Right atrium auricular region (tissue), 2 donors: ENCODE measurements at regions not wholly inside any gene's neighbourhood (a gene's known extent, or its start where the extent isn't known, plus 50 kb on each side); places are given as distances from the start of the nearest gene placed in this dataset.

Experiments
- DNase-seq: peaks from one replicate; pipeline ENCODE4 v3.0.0-alpha.2; 2019; ENCODE audit warnings: low spot score
- H3K27ac ChIP-seq, 2 donors: fragments of 200-600 bp; sonication (generic); 1 replicate in 1 of 2; 2 replicates in 1 of 2; pipeline ENCODE4 v1.5.1; 2016 to 2019
- H3K27me3 ChIP-seq, 2 donors: fragments of 200-600 bp; sonication (generic); one replicate each; pipeline versions ENCODE4 v1.5.1 to v1.6.0; 2017 to 2019
- H3K36me3 ChIP-seq: fragments of 200-600 bp; sonication (generic); one replicate; pipeline ENCODE4 v1.5.1; 2016
- H3K4me1 ChIP-seq, 2 donors: fragments of 200-600 bp; sonication (generic); one replicate each; pipeline versions ENCODE4 v1.5.1 to v1.6.0; 2017 to 2019
- H3K4me3 ChIP-seq, 2 donors: fragments of 200-600 bp; sonication (generic); 1 replicate in 1 of 2; 2 replicates in 1 of 2; pipeline ENCODE4 v1.5.1; 2017 to 2019; ENCODE audit warnings: mild to moderate bottlenecking in 1 of 2, moderate library complexity in 1 of 2
- H3K9me3 ChIP-seq, 2 donors: fragments of 200-600 bp; sonication (generic); one replicate each; pipeline ENCODE4 v1.5.1; 2019
- TF ChIP-seq, protein P1 (sequence below), 2 donors: fragments of 200-600 bp; sonication (generic); IDR thresholded peaks; one replicate each; pipeline ENCODE4 v1.5.1; 2019; ENCODE audit warnings: antibody characterized with exemption in 2 of 2

DNA sequence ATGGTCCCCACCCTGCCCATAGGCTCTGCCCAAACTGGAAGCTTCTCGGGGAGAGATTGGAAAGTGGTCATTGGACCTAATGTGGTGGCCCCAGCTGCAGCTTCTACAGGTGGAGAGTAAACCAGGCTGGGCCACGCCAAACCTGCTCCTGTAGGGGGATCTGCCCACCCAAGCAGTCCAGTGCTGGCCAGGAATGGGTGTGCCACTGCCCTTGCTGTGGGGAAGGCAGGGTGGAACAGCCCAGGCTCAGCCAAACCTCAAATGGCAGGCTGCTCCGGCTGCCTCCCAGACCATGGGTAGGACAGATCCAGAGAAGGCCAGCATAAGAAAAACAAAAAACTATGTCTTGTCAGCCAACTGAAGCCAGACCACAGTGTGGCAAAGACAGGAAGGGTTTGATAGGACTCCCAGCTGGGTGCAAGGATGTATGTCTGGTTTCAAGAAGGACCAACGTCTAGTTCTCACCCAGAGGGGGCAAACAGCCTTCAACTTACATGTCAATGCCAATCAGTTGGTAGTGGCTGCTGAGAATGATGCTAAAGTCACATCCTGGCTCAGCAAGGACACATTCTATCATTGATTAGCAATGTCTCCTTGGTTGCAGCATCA is 267.3 kb downstream of the UACA start:
- TF ChIP-seq, protein P1, sequence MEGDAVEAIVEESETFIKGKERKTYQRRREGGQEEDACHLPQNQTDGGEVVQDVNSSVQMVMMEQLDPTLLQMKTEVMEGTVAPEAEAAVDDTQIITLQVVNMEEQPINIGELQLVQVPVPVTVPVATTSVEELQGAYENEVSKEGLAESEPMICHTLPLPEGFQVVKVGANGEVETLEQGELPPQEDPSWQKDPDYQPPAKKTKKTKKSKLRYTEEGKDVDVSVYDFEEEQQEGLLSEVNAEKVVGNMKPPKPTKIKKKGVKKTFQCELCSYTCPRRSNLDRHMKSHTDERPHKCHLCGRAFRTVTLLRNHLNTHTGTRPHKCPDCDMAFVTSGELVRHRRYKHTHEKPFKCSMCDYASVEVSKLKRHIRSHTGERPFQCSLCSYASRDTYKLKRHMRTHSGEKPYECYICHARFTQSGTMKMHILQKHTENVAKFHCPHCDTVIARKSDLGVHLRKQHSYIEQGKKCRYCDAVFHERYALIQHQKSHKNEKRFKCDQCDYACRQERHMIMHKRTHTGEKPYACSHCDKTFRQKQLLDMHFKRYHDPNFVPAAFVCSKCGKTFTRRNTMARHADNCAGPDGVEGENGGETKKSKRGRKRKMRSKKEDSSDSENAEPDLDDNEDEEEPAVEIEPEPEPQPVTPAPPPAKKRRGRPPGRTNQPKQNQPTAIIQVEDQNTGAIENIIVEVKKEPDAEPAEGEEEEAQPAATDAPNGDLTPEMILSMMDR (IDR thresholded peaks at IDR 0.05), result no peak
- DNase-seq, result no peak
- Histone ChIP-seq H3K36me3 (no peaks in the 10 kb centered on the region), H3K4me1 (no peaks in the 10 kb centered on the region), H3K9me3 (no peaks in the 10 kb centered on the region), H3K4me3 (no peak overlapping the region), H3K27me3 (no peaks in the 10 kb centered on the region), H3K27ac (no peak overlapping the region)

DNA sequence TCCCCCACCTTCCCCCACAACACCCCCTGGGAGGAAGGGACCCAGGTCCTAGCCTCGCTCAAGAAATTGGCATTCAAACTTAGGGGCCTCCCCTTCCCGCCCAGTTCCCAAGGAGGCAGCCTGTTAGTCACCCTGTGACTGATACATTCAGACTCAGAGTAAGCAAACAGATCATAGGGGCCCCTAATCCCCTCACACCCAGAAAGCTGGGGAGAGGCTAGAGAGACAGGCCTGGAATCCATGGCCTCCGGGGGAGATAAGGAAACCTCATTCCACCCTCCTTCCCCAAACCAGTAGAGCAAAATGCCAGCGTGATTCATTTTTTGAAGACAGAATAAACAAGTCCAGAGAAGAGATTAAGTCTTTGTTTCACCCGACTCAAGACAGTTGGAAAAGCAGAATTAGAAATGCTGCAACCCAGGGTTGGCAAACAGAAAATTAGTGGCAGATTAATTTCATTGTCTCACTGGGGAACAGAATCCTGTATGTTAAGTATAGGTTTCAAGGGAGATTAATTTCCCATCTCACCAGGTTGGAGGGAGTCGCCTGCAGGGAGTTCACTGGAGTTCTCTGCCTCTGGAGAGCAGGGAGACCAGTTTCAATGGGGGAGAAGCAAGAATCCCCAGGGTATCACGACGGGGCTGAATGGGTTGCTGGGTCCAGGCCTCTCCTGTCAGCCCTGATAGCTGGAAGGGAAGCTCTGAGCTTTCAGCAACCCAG is 268.3 kb downstream of the UACA start:
- no peaks in the 10 kb centered on the region for H3K36me3 ChIP-seq
- no peaks in the 10 kb centered on the region for H3K9me3 ChIP-seq
- no peaks in the 10 kb centered on the region for H3K27me3 ChIP-seq
- no peaks in the 10 kb centered on the region for H3K4me1 ChIP-seq
- TF ChIP-seq, protein P1 (IDR thresholded peaks at IDR 0.05), result no peak
- DNase-seq, result no peak
- no peak overlapping the region for H3K4me3 ChIP-seq
- H3K27ac ChIP-seq, result no peak overlapping the region

DNA sequence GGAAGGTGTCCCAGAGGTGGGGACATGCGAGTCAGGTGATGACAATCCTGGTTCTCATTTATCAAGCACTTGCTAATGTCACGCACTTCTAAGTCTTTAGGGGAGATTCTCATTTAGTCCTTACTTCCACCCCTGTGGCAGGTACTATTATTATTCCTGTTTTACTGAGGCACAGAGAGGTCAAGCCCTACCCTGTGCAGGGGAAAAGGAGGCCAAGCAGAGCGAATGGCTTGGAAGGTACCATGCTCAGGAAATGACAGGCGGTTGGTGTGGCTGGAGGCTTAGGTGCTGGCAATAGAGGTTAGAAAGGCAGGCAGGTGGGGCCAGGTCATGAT is 268.9 kb downstream of the UACA start:
- H3K4me1 ChIP-seq, result no peaks in the 10 kb centered on the region
- TF ChIP-seq, protein P1 (IDR thresholded peaks at IDR 0.05), result no peak
- H3K9me3 ChIP-seq, result no peaks in the 10 kb centered on the region
- no peak for DNase-seq
- no peak overlapping the region for H3K27ac ChIP-seq
- no peaks in the 10 kb centered on the region for H3K36me3 ChIP-seq
- H3K27me3 ChIP-seq, result no peaks in the 10 kb centered on the region
- no peak overlapping the region for H3K4me3 ChIP-seq

GRCh38 chr15:70493787-70494516 is 269.4 kb downstream of the UACA start:
- no peak for DNase-seq
- H3K4me1 ChIP-seq, result no peaks in the 10 kb centered on the region
- no peak overlapping the region for H3K27ac ChIP-seq
- no peaks in the 10 kb centered on the region for H3K36me3 ChIP-seq
- H3K9me3 ChIP-seq, result no peaks in the 10 kb centered on the region
- TF ChIP-seq, protein P1 (IDR thresholded peaks at IDR 0.05), result no peak
- no peaks in the 10 kb centered on the region for H3K27me3 ChIP-seq
- H3K4me3 ChIP-seq, result no peak overlapping the region

- H3K4me1 ChIP-seq, result no peaks in the 10 kb centered on the region
Observed at GRCh38 chr15:70493376-70493775, 270.0 kb downstream of the UACA start.

More at GRCh38 chr15:70493376-70493775, 270.0 kb downstream of the UACA start:
- TF ChIP-seq, protein P1 (IDR thresholded peaks at IDR 0.05), result no peak
- no peak overlapping the region for H3K4me3 ChIP-seq
- H3K27me3 ChIP-seq, result no peaks in the 10 kb centered on the region
- H3K36me3 ChIP-seq, result no peaks in the 10 kb centered on the region
- H3K9me3 ChIP-seq, result no peaks in the 10 kb centered on the region
- H3K27ac ChIP-seq, result no peak overlapping the region
- no peak for DNase-seq
